ENCODE measurements at regions not wholly inside any gene's neighbourhood (a gene's known extent, or its start where the extent isn't known, plus 50 kb on each side); places are given as distances from the start of the nearest gene placed in this dataset.

GRCh38 chr20:37630166-37630565 lies 63.7 kb upstream of the CTNNBL1 start:
- TF ChIP-seq, protein P1, sequence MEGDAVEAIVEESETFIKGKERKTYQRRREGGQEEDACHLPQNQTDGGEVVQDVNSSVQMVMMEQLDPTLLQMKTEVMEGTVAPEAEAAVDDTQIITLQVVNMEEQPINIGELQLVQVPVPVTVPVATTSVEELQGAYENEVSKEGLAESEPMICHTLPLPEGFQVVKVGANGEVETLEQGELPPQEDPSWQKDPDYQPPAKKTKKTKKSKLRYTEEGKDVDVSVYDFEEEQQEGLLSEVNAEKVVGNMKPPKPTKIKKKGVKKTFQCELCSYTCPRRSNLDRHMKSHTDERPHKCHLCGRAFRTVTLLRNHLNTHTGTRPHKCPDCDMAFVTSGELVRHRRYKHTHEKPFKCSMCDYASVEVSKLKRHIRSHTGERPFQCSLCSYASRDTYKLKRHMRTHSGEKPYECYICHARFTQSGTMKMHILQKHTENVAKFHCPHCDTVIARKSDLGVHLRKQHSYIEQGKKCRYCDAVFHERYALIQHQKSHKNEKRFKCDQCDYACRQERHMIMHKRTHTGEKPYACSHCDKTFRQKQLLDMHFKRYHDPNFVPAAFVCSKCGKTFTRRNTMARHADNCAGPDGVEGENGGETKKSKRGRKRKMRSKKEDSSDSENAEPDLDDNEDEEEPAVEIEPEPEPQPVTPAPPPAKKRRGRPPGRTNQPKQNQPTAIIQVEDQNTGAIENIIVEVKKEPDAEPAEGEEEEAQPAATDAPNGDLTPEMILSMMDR (IDR thresholded peaks at IDR 0.05) = no peak
- TF ChIP-seq POLR2A (IDR thresholded peaks at IDR 0.05) = no peak
